ENCODE measurements at regions not wholly inside any gene's neighbourhood (a gene's known extent, or its start where the extent isn't known, plus 50 kb on each side); places are given as distances from the start of the nearest gene placed in this dataset.

DNA sequence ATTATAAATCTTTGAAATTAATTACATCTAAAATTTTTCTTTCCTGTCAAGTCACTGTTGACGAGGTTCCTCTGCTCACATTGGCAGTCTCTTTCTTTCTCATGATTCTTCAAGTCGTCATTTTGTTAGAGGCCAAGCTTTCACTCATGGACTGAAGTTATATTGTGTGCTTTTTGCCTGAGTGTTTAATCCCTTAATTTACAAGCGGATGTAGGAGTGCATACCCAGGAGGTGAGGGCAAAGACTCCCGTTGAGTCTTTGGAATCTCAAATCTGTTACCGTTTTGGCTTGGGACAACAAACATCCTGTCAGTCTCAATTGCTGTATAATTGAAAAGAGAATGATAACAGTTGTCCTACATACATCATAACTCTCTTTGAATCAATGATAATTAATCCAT lies 345.0 kb downstream of the TRIML1 start:
- no peak for TF ChIP-seq MAZ (IDR thresholded peaks at IDR 0.05; ENCODE audit: borderline replicate concordance, low read depth, low read length)
- TF ChIP-seq EP300 (IDR thresholded peaks at IDR 0.05) = no peak
- no peak for TF ChIP-seq TP53 (CRISPR knock-in tag; IDR thresholded peaks at IDR 0.05)

Data from A549 (cell line).